IMR-90 (cell line): ENCODE measurements at regions not wholly inside any gene's neighbourhood (a gene's known extent, or its start where the extent isn't known, plus 50 kb on each side); places are given as distances from the start of the nearest gene placed in this dataset.

Source experiments
- ATAC-seq: fragments of 200-7000 bp; cut with Tn5 transposase; 2 replicates; pipeline ENCODE4 v1.9.1; 2020; ENCODE audit warnings: low read depth, mild to moderate bottlenecking, moderate library complexity
- BruUV-seq: library from RNA; stranded (reverse); fragments of 400-500 nt; replicated peaks from 2 replicates; lab custom pipeline; 2021; lab: Mats Ljungman, UMichigan
- CTCF ChIA-PET: fragments of 300-600 bp; formaldehyde crosslinking; extraction: SDS; loops from one replicate; lab custom pipeline; 2021; ENCODE audit warnings: antibody characterized with exemption; lab: Yijun Ruan, JAX
- POLR2A ChIA-PET: fragments of 300-600 bp; sonication (Branson Sonifier 250); formaldehyde crosslinking; loops from one replicate; lab custom pipeline; 2022; ENCODE audit warnings: antibody characterized with exemption; ENCODE audit not compliant: unreplicated experiment; lab: Charles Lee
- DNase-seq: peaks from one replicate; pipeline ENCODE4 v3.0.0; 2013
- H2AFZ ChIP-seq: replicated peaks from 2 replicates; pipeline ENCODE3; 2013; ENCODE audit warnings: low read length, mild to moderate bottlenecking; ENCODE audit not compliant: poor library complexity
- H2AK5ac ChIP-seq: 2 replicates; pipeline ENCODE4 v1.6.1; 2013; ENCODE audit warnings: low read depth, low read length, inconsistent platforms
- H2AK9ac ChIP-seq: replicated peaks from 2 replicates; pipeline ENCODE3; 2013; ENCODE audit warnings: mild to moderate bottlenecking, low read depth, low read length, moderate library complexity; ENCODE audit not compliant: poor library complexity
- H2BK120ac ChIP-seq: 2 replicates; pipeline ENCODE4 v1.6.1; 2013; ENCODE audit warnings: low read depth, low read length, inconsistent platforms
- H2BK15ac ChIP-seq: 3 replicates; pipeline ENCODE4 v1.6.1; 2013; ENCODE audit warnings: low read depth, low read length, inconsistent platforms
- H2BK20ac ChIP-seq: 2 replicates; pipeline ENCODE4 v1.6.1; 2013; ENCODE audit warnings: low read depth, mild to moderate bottlenecking, inconsistent platforms, low read length, moderate library complexity
- H2BK5ac ChIP-seq: 2 replicates; pipeline ENCODE4 v1.6.1; 2013; ENCODE audit warnings: mild to moderate bottlenecking, low read depth, low read length, inconsistent platforms; ENCODE audit not compliant: poor library complexity, severe bottlenecking
- H3K14ac ChIP-seq: replicated peaks from 2 replicates; pipeline ENCODE4 v1.6.1; 2013; ENCODE audit warnings: low read depth, low read length, inconsistent platforms
- H3K18ac ChIP-seq: 2 replicates; pipeline ENCODE4 v1.6.1; 2013; ENCODE audit warnings: low read depth, low read length, control low read depth
- H3K23ac ChIP-seq: 2 replicates; pipeline ENCODE4 v1.6.1; 2013; ENCODE audit warnings: low read depth, low read length, inconsistent platforms
- H3K27ac ChIP-seq: 2 replicates; pipeline ENCODE4 v1.5.1; 2013; ENCODE audit warnings: mild to moderate bottlenecking, control low read depth, low read length; ENCODE audit not compliant: insufficient read depth
- H3K27me3 ChIP-seq: 2 replicates; pipeline ENCODE4 v1.6.1; 2013; ENCODE audit warnings: low read length; ENCODE audit not compliant: control insufficient read depth, insufficient read depth
- H3K36me3 ChIP-seq: 2 replicates; pipeline ENCODE4 v1.6.1; 2013; ENCODE audit warnings: low read length, mixed read lengths; ENCODE audit not compliant: control insufficient read depth, insufficient read depth
- H3K4ac ChIP-seq: 2 replicates; pipeline ENCODE4 v1.6.1; 2013; ENCODE audit warnings: low read depth, low read length, inconsistent platforms
- H3K4me1 ChIP-seq: 2 replicates; pipeline ENCODE4 v1.6.1; 2013; ENCODE audit warnings: low read length, mixed read lengths; ENCODE audit not compliant: control insufficient read depth, insufficient read depth
- H3K4me2 ChIP-seq: 2 replicates; pipeline ENCODE4 v1.6.1; 2013; ENCODE audit warnings: low read depth, mild to moderate bottlenecking, control low read depth, low read length, moderate library complexity
- H3K4me3 ChIP-seq: 2 replicates; pipeline ENCODE4 v1.5.1; 2013; ENCODE audit warnings: low read depth, mild to moderate bottlenecking, control low read depth, low read length, moderate library complexity; ENCODE audit not compliant: insufficient read depth
- H3K56ac ChIP-seq: 2 replicates; pipeline ENCODE4 v1.6.1; 2013; ENCODE audit warnings: low read length, inconsistent platforms; ENCODE audit not compliant: insufficient read depth; ENCODE audit errors: extremely low read depth
- H3K79me1 ChIP-seq, 2 experiments: 2 replicates each; pipeline ENCODE4 v1.6.1; 2013; ENCODE audit warnings: low read length in 2 of 2, inconsistent platforms in 1 of 2, low read depth in 1 of 2
- H3K9ac ChIP-seq: 2 replicates; pipeline ENCODE4 v1.6.1; 2013; ENCODE audit warnings: low read depth, low read length, control low read depth
- H3K9me1 ChIP-seq: 2 replicates; pipeline ENCODE4 v1.6.1; 2013; ENCODE audit warnings: low read length, inconsistent platforms; ENCODE audit not compliant: insufficient read depth
- H3K9me3 ChIP-seq: 2 replicates; pipeline ENCODE4 v1.6.1; 2013; ENCODE audit warnings: low read length; ENCODE audit not compliant: control insufficient read depth, insufficient read depth
- H4K20me1 ChIP-seq: 2 replicates; pipeline ENCODE4 v1.6.1; 2013; ENCODE audit warnings: low read length, inconsistent platforms; ENCODE audit not compliant: insufficient read depth
- H4K5ac ChIP-seq: 2 replicates; pipeline ENCODE4 v1.6.1; 2013; ENCODE audit warnings: mild to moderate bottlenecking, low read depth, low read length, control low read depth
- H4K8ac ChIP-seq, 2 experiments: 2 replicates each; pipeline ENCODE4 v1.6.1; 2013; ENCODE audit warnings: low read depth in 2 of 2, low read length in 2 of 2, control low read depth in 1 of 2, inconsistent platforms in 1 of 2
- H4K91ac ChIP-seq: 2 replicates; pipeline ENCODE4 v1.6.1; 2013; ENCODE audit warnings: low read depth, low read length, inconsistent platforms; ENCODE audit not compliant: insufficient read depth
- BHLHE40 ChIP-seq: fragments of 150-350 bp; IDR thresholded peaks from 2 replicates; pipeline ENCODE4 v1.6.1; 2016; ENCODE audit warnings: mild to moderate bottlenecking, low read depth, low read length
- CEBPB ChIP-seq: IDR thresholded peaks from 2 replicates; pipeline ENCODE4 v1.6.1; 2012; ENCODE audit warnings: low read depth, low read length, improper control_type of control experiment
- CHD1 ChIP-seq: IDR thresholded peaks from 2 replicates; pipeline ENCODE4 v1.6.1; 2012; ENCODE audit warnings: low read depth, low read length, improper control_type of control experiment
- CTCF ChIP-seq: conservative IDR thresholded peaks from 2 replicates; pipeline ENCODE4 v1.5.1; 2012; ENCODE audit warnings: mild to moderate bottlenecking, low read depth, low read length, improper control_type of control experiment
- ELK1 ChIP-seq: fragments of 150-350 bp; IDR thresholded peaks from 2 replicates; pipeline ENCODE4 v1.6.1; 2016; ENCODE audit warnings: low read depth, mild to moderate bottlenecking, low read length, moderate library complexity, borderline replicate concordance
- FOS ChIP-seq: fragments of 150-350 bp; IDR thresholded peaks from 2 replicates; pipeline ENCODE4 v1.6.1; 2016; ENCODE audit warnings: low read depth, low read length
- MAFK ChIP-seq: IDR thresholded peaks from 2 replicates; pipeline ENCODE4 v1.6.1; 2012; ENCODE audit warnings: low read depth, low read length, improper control_type of control experiment
- MAZ ChIP-seq: IDR thresholded peaks from 2 replicates; pipeline ENCODE4 v1.6.1; 2012; ENCODE audit warnings: low read depth, mild to moderate bottlenecking, low read length, improper control_type of control experiment, moderate library complexity, borderline replicate concordance
- MXI1 ChIP-seq: IDR thresholded peaks from 2 replicates; pipeline ENCODE4 v1.6.1; 2012; ENCODE audit warnings: low read depth, mild to moderate bottlenecking, low read length, moderate library complexity, borderline replicate concordance
- NFE2L2 ChIP-seq: fragments of 150-350 bp; IDR thresholded peaks from 2 replicates; pipeline ENCODE4 v1.6.1; 2016; ENCODE audit warnings: low read depth, mild to moderate bottlenecking, low read length
- POLR2A ChIP-seq: IDR thresholded peaks from 2 replicates; pipeline ENCODE4 v1.6.1; 2012; ENCODE audit warnings: mild to moderate bottlenecking, low read depth, low read length
- RAD21 ChIP-seq: IDR thresholded peaks from 2 replicates; pipeline ENCODE4 v1.6.1; 2012; ENCODE audit warnings: low read length, improper control_type of control experiment
- RCOR1 ChIP-seq: IDR thresholded peaks from 2 replicates; pipeline ENCODE4 v1.6.1; 2012; ENCODE audit warnings: mild to moderate bottlenecking, low read length, improper control_type of control experiment; ENCODE audit not compliant: insufficient replicate concordance
- RFX5 ChIP-seq: IDR thresholded peaks from 2 replicates; pipeline ENCODE4 v1.8.0; 2012; ENCODE audit warnings: low read depth, mild to moderate bottlenecking, low read length, moderate library complexity
- SMC3 ChIP-seq: fragments of 150-350 bp; IDR thresholded peaks from 2 replicates; pipeline ENCODE4 v1.6.1; 2016; ENCODE audit warnings: low read depth, mild to moderate bottlenecking, antibody characterized with exemption, low read length, moderate library complexity
- USF2 ChIP-seq: fragments of 150-350 bp; IDR thresholded peaks from 2 replicates; pipeline ENCODE4 v1.6.1; 2017; ENCODE audit warnings: mild to moderate bottlenecking, antibody characterized with exemption, low read length, low read depth
- WGBS, 2 experiments: methylation state at CpG; one replicate each; pipeline versions ENCODE4 v1.1.5 to v1.1.7; 2013; ENCODE audit warnings: missing lambda C conversion rate in 2 of 2; ENCODE audit not compliant: insufficient read length in 1 of 2; ENCODE audit errors: extremely low coverage in 2 of 2; 5-methylcytosine and 5-hydroxymethylcytosine counted together
- dilution Hi-C: fragments of 300-500 bp; cut with HindIII; formaldehyde crosslinking; loops from one replicate; pipeline ENCODE4 v1.14.3; 2018; ENCODE audit warnings: low sequenced_read_pairs; ENCODE audit not compliant: unreplicated experiment
- in situ Hi-C: fragments of 300-500 bp; cut with MboI; formaldehyde crosslinking; loops from 3 replicates; pipeline ENCODE4 v1.14.3; 2019; ENCODE audit warnings: low sequenced_read_pairs, inconsistent platforms, mixed read lengths
- intact Hi-C: fragments of 100-400 bp; cut with micrococcal nuclease; formaldehyde crosslinking; loops from 2 replicates; pipeline ENCODE4 v1.10.0; 2022

GRCh38 chr2:34266908-34267697 lies 668.0 kb upstream of the FAM98A start:
- no TSS peak for BruUV-seq
- dilution Hi-C loops = no loop called here

More at GRCh38 chr2:34266908-34267697, 668.0 kb upstream of the FAM98A start:
- ChIA-PET POLR2A (no interaction called here), CTCF (no interaction called here)
- H2AK9ac ChIP-seq = no peak overlapping the region
- H4K91ac ChIP-seq = no peak overlapping the region
- in situ Hi-C loops = no loop called here
- no peak for DNase-seq
- no peak overlapping the region for H3K14ac ChIP-seq
- no peak overlapping the region for H2AFZ ChIP-seq
- no peak overlapping the region for H3K9ac ChIP-seq
- TF ChIP-seq FOS = no peak
- no peak for TF ChIP-seq CTCF
- no peak for TF ChIP-seq SMC3
- no peak for TF ChIP-seq POLR2A
- no peak for TF ChIP-seq CEBPB
- no peak for TF ChIP-seq ELK1
- no peak for TF ChIP-seq MAFK
- TF ChIP-seq NFE2L2 = no peak
- TF ChIP-seq RCOR1 = no peak
- TF ChIP-seq BHLHE40 = no peak
- no peak for TF ChIP-seq RAD21
- no peak for TF ChIP-seq USF2
- no peak for TF ChIP-seq MAZ
- no peak for TF ChIP-seq RFX5
- no peak for TF ChIP-seq CHD1
- TF ChIP-seq MXI1 = no peak
- H3K56ac ChIP-seq = no peak overlapping the region
- H3K23ac ChIP-seq = no peak overlapping the region
- no peaks in the 10 kb centered on the region for H3K27me3 ChIP-seq
- H3K4me2 ChIP-seq = no peak overlapping the region
- H3K4me3 ChIP-seq = no peak overlapping the region
- no peaks in the 10 kb centered on the region for H3K4me1 ChIP-seq
- no peak overlapping the region for H2BK5ac ChIP-seq
- H3K9me1 ChIP-seq = no peaks in the 10 kb centered on the region
- intact Hi-C loops = no loop called here
- H3K4ac ChIP-seq = no peak overlapping the region
- H2AK5ac ChIP-seq = no peak overlapping the region
- H3K36me3 ChIP-seq = no peaks in the 10 kb centered on the region
- no peak overlapping the region for H2BK120ac ChIP-seq
- no peaks in the 10 kb centered on the region; the same call in 1 of the 2 replicates for H3K9me3 ChIP-seq
- H3K27ac ChIP-seq = no peak overlapping the region
- no peak overlapping the region for H4K8ac ChIP-seq
- no peaks in the 10 kb centered on the region for H4K20me1 ChIP-seq
- no peak overlapping the region for H4K5ac ChIP-seq
- H2BK20ac ChIP-seq = no peak overlapping the region
- no peak for ATAC-seq
- WGBS, 2 experiments = no CpG with 5 or more reads among the region's 9 CpGs
- no peak overlapping the region for H2BK15ac ChIP-seq
- H3K79me1 ChIP-seq = no peaks in the 10 kb centered on the region
- no peak overlapping the region for H3K18ac ChIP-seq
